Body of pancreas (tissue), 4 donors: ENCODE measurements at regions not wholly inside any gene's neighbourhood (a gene's known extent, or its start where the extent isn't known, plus 50 kb on each side); places are given as distances from the start of the nearest gene placed in this dataset.

Source experiments
- ATAC-seq: fragments of 150-250 bp; one replicate; pipeline ENCODE4 v1.9.1; 2016
- DNase-seq, 4 donors: peaks; one replicate each; pipeline ENCODE4 v3.0.0-alpha.2; 2019
- H3K27ac ChIP-seq, 4 donors: fragments of 200-600 bp; sonication (generic); 1 replicate in 3 of 4; 2 replicates in 1 of 4; pipeline versions ENCODE4 v1.5.1 to v1.6.1; 2016 to 2019; ENCODE audit warnings: mild to moderate bottlenecking in 1 of 4, mixed read lengths in 1 of 4, moderate library complexity in 1 of 4
- H3K27me3 ChIP-seq, 2 donors: fragments of 200-600 bp; sonication (generic); one replicate each; pipeline ENCODE4 v1.6.0; 2016; ENCODE audit warnings: mild to moderate bottlenecking in 1 of 2
- H3K36me3 ChIP-seq, 2 donors: fragments of 200-600 bp; sonication (generic); replicated peaks in 1 of 2; 2 replicates each; pipeline ENCODE4 v1.5.1; 2016; ENCODE audit warnings: low read depth in 2 of 2; ENCODE audit not compliant: insufficient read depth in 1 of 2
- H3K4me1 ChIP-seq: fragments of 200-600 bp; sonication (generic); one replicate; pipeline ENCODE4 v1.6.0; 2016
- H3K4me3 ChIP-seq, 2 donors: fragments of 200-600 bp; sonication (generic); 1 replicate in 1 of 2; 2 replicates in 1 of 2; pipeline ENCODE4 v1.5.1; 2016 to 2019
- H3K9me3 ChIP-seq, 3 donors: fragments of 200-600 bp; sonication (generic); 1 replicate in 2 of 3; 2 replicates in 1 of 3; pipeline ENCODE4 v1.5.1; 2016
- POLR2A ChIP-seq, 3 donors: fragments of 450-650 bp; IDR thresholded peaks; one replicate each; pipeline ENCODE4 v1.6.1; 2016; ENCODE audit warnings: antibody characterized with exemption in 3 of 3, mild to moderate bottlenecking in 2 of 3
- WGBS, 2 donors: methylation state at CpG; one replicate each; pipeline ENCODE4 v1.1.5; 2017; 5-methylcytosine and 5-hydroxymethylcytosine counted together
- intact Hi-C: fragments of 100-400 bp; cut with DNase I; formaldehyde crosslinking; loops from one replicate; pipeline ENCODE4 v1.15.1; 2023
- TF ChIP-seq, protein P1 (sequence below), 7 experiments: fragments of 450-650 bp in 4 of 7; fragments of 200-600 bp in 3 of 7; sonication (generic) in 3 of 7; IDR thresholded peaks; one replicate each; pipeline ENCODE4 v1.5.1; 2016 to 2019; ENCODE audit warnings: antibody characterized with exemption in 7 of 7

DNA sequence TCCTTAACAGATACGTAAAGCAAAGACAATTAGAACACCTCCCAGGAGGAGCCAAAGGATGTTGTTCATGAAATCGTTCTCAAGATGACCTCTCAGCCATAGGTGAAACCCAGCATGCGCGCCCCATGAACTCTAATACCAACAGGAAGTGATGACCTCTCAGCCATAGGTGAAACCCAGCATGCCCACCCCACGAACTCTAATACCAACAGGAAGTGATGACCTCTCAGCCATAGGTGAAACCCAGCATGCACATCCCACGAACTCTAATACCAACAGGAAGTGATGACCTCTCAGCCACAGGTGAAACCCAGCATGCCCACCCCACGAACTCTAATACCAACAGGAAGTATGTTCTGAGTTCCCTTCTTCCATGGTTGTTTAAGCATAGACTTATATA, 205.2 kb upstream of the ADARB2 start:
- DNase-seq (no peak), ATAC-seq (no peak)
- Histone ChIP-seq H3K4me3 (no peak overlapping the region), H3K27ac (no peak overlapping the region), H3K9me3 (no peaks in the 10 kb centered on the region), H3K27me3 (no peaks in the 10 kb centered on the region), H3K4me1 (no peaks in the 10 kb centered on the region), H3K36me3 (no peaks in the 10 kb centered on the region)
- intact Hi-C loops = no loop called here
- no peak for TF ChIP-seq POLR2A (IDR thresholded peaks at IDR 0.05)
- TF ChIP-seq, protein P1, sequence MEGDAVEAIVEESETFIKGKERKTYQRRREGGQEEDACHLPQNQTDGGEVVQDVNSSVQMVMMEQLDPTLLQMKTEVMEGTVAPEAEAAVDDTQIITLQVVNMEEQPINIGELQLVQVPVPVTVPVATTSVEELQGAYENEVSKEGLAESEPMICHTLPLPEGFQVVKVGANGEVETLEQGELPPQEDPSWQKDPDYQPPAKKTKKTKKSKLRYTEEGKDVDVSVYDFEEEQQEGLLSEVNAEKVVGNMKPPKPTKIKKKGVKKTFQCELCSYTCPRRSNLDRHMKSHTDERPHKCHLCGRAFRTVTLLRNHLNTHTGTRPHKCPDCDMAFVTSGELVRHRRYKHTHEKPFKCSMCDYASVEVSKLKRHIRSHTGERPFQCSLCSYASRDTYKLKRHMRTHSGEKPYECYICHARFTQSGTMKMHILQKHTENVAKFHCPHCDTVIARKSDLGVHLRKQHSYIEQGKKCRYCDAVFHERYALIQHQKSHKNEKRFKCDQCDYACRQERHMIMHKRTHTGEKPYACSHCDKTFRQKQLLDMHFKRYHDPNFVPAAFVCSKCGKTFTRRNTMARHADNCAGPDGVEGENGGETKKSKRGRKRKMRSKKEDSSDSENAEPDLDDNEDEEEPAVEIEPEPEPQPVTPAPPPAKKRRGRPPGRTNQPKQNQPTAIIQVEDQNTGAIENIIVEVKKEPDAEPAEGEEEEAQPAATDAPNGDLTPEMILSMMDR (IDR thresholded peaks at IDR 0.05) = no peak
- WGBS, 2 donors = 48 to 62% methylated on average over 7 of the region's 7 CpGs

- WGBS, 2 donors = 71 to 81% methylated on average over 17 of the region's 17 CpGs
- intact Hi-C loops = no loop called here
- no peak for DNase-seq
- H3K27ac ChIP-seq = no peak overlapping the region
- no peaks in the 10 kb centered on the region for H3K9me3 ChIP-seq
- TF ChIP-seq POLR2A (IDR thresholded peaks at IDR 0.05) = no peak
- TF ChIP-seq, protein P1 (IDR thresholded peaks at IDR 0.05) = no peak
- no peak for ATAC-seq
- H3K36me3 ChIP-seq = no peaks in the 10 kb centered on the region
- H3K27me3 ChIP-seq = no peaks in the 10 kb centered on the region
- no peak overlapping the region for H3K4me3 ChIP-seq
- no peaks in the 10 kb centered on the region for H3K4me1 ChIP-seq
Observed at GRCh38 chr10:1939016-1939415, 201.7 kb upstream of the ADARB2 start.

DNA sequence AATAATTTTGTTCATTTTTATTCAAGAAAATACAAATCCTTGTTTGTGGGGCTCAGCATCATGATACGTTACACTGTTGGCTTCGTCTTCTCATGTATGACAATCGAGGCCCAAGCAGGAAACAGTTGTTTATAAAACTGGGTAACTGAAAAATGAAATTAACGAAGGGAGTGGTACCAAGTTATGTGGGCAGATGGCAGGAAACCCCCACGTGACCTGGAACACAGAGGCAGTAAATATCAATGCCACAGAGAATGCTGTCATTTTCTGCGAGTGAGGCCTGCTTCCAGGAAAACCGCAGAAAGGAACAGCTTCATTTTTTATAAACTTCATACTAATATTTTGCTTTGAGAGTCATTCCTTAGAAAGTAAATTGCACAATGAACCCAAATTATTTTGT, 201.0 kb upstream of the ADARB2 start:
- H3K27ac ChIP-seq = no peak overlapping the region
- H3K36me3 ChIP-seq = no peaks in the 10 kb centered on the region
- H3K4me1 ChIP-seq = no peaks in the 10 kb centered on the region
- 53 to 77% methylated on average over 7 of the region's 7 CpGs for WGBS, 2 donors
- H3K4me3 ChIP-seq = no peak overlapping the region
- no peak for TF ChIP-seq POLR2A (IDR thresholded peaks at IDR 0.05)
- TF ChIP-seq, protein P1 (IDR thresholded peaks at IDR 0.05) = no peak
- H3K27me3 ChIP-seq = no peaks in the 10 kb centered on the region
- DNase-seq = no peak
- no peak for ATAC-seq
- H3K9me3 ChIP-seq = no peaks in the 10 kb centered on the region
- intact Hi-C loops = no loop called here

- no peak overlapping the region for H3K27ac ChIP-seq
- no peaks in the 10 kb centered on the region for H3K36me3 ChIP-seq
- no peaks in the 10 kb centered on the region for H3K4me1 ChIP-seq
- H3K4me3 ChIP-seq = no peak overlapping the region
- ATAC-seq (no peak), DNase-seq (no peak)
- intact Hi-C loops = no loop called here
- H3K27me3 ChIP-seq = no peaks in the 10 kb centered on the region
- TF ChIP-seq, protein P1 (IDR thresholded peaks at IDR 0.05) = no peak
- TF ChIP-seq POLR2A (IDR thresholded peaks at IDR 0.05) = no peak
- H3K9me3 ChIP-seq = no peaks in the 10 kb centered on the region
- WGBS, 2 donors = 41 to 46% methylated on average over 4 of the region's 4 CpGs
Observed at GRCh38 chr10:1935912-1936311, 198.6 kb upstream of the ADARB2 start.

DNA sequence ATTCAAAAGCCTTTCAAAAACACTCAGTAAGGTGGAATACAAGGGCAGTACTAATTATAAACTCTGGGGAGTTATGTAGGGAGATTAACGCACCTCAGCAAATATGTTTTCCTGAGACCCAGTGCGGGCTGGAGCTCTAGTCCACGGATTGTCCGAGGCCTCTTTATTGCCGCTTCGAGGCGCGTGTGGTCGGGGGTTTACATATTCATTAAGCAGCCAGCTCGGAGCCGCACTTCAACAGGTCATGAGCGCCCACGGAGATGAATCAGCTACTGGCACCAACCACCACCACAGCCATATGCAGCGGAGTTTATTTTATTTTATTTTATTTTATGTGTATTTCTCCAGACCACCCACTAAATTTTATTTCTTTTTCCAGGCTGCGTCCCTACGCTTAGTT, 195.9 kb upstream of the ADARB2 start:
- Histone ChIP-seq H3K9me3 (no peaks in the 10 kb centered on the region), H3K36me3 (no peaks in the 10 kb centered on the region), H3K4me3 (no peak overlapping the region), H3K27ac (no peak overlapping the region), H3K4me1 (no peaks in the 10 kb centered on the region), H3K27me3 (no peaks in the 10 kb centered on the region)
- ATAC-seq = no peak
- no peak for DNase-seq
- no peak for TF ChIP-seq POLR2A (IDR thresholded peaks at IDR 0.05)
- WGBS, 2 donors = 73 to 77% methylated on average over 16 of the region's 16 CpGs
- intact Hi-C loops = no loop called here
